Mammary epithelial cell (primary cell): ENCODE measurements at regions not wholly inside any gene's neighbourhood (a gene's known extent, or its start where the extent isn't known, plus 50 kb on each side); places are given as distances from the start of the nearest gene placed in this dataset.

Experiments
- EZH2 ChIP-seq: IDR thresholded peaks from 2 replicates; pipeline ENCODE4 v1.6.1; 2012; ENCODE audit warnings: low read length, inconsistent platforms, borderline replicate concordance
- TF ChIP-seq, protein P1 (sequence below), 2 donors: IDR thresholded peaks in 1 of 2; conservative IDR thresholded peaks in 1 of 2; 2 replicates each; pipeline ENCODE4 v1.5.1; 2011 to 2012; ENCODE audit warnings: inconsistent platforms in 2 of 2, low read length in 2 of 2, mild to moderate bottlenecking in 2 of 2, control low read depth in 1 of 2, low read depth in 1 of 2; ENCODE audit not compliant: insufficient read depth in 1 of 2; ENCODE audit errors: extremely low read depth in 1 of 2

DNA sequence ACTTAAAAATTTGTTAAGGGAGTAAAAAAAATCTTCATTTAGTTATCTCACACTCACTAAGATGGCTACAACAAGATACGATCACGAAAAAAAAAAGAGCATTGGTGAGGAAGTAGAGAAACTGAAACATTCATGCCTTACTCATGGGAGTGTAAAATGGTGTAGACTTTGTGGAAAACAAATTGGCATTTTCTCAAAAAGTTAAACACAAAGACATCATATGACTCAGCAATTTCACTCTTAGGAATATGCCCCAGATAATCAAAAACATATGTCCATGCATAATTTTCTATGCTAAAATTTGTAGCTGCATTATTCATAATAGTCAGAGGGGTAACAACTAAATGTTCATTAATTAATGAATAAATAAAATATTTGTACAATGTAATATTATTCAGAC lies 120.9 kb upstream of the IRAK1BP1 start:
- TF ChIP-seq EZH2: no peak
- TF ChIP-seq, protein P1, sequence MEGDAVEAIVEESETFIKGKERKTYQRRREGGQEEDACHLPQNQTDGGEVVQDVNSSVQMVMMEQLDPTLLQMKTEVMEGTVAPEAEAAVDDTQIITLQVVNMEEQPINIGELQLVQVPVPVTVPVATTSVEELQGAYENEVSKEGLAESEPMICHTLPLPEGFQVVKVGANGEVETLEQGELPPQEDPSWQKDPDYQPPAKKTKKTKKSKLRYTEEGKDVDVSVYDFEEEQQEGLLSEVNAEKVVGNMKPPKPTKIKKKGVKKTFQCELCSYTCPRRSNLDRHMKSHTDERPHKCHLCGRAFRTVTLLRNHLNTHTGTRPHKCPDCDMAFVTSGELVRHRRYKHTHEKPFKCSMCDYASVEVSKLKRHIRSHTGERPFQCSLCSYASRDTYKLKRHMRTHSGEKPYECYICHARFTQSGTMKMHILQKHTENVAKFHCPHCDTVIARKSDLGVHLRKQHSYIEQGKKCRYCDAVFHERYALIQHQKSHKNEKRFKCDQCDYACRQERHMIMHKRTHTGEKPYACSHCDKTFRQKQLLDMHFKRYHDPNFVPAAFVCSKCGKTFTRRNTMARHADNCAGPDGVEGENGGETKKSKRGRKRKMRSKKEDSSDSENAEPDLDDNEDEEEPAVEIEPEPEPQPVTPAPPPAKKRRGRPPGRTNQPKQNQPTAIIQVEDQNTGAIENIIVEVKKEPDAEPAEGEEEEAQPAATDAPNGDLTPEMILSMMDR (conservative IDR thresholded peaks at IDR 0.05 in 1 of 2, IDR thresholded peaks at IDR 0.05 in 1 of 2; ENCODE audit: extremely low read depth in 1 of 2, insufficient read depth in 1 of 2, low read depth in 1 of 2, low read length in 2 of 2): no peak
